HS-27A (cell line): ENCODE measurements at regions not wholly inside any gene's neighbourhood (a gene's known extent, or its start where the extent isn't known, plus 50 kb on each side); places are given as distances from the start of the nearest gene placed in this dataset.

Source experiments
- DNase-seq: peaks from one replicate; pipeline ENCODE4 v3.0.0-alpha.2; 2012; ENCODE audit warnings: low read depth, missing footprints

- DNase-seq: no peak
Observed at GRCh38 chr10:124227055-124227975, 133.9 kb upstream of the CHST15 start.

GRCh38 chr10:124226271-124227054 lies 133.1 kb upstream of the CHST15 start:
- DNase-seq: no peak

- no peak for DNase-seq
Observed at GRCh38 chr10:124225467-124226270, 132.3 kb upstream of the CHST15 start.

- no peak for DNase-seq
Observed at GRCh38 chr10:124225029-124225466, 131.7 kb upstream of the CHST15 start.

- DNase-seq: no peak
Observed at GRCh38 chr10:124224331-124225028, 131.1 kb upstream of the CHST15 start.

- no peak for DNase-seq
Observed at GRCh38 chr10:124223711-124224085, 130.3 kb upstream of the CHST15 start.

- DNase-seq: no peak
Observed at GRCh38 chr10:124222988-124223710, 129.8 kb upstream of the CHST15 start.

- no peak for DNase-seq
Observed at GRCh38 chr10:124222318-124222987, 129.1 kb upstream of the CHST15 start.

- DNase-seq: no peak
Observed at GRCh38 chr10:124221356-124222317, 128.2 kb upstream of the CHST15 start.

GRCh38 chr10:124220971-124221355 lies 127.6 kb upstream of the CHST15 start:
- no peak for DNase-seq

- no peak for DNase-seq
Observed at GRCh38 chr10:124220547-124220946, 127.1 kb upstream of the CHST15 start.

- DNase-seq: no peak
Observed at GRCh38 chr10:124219655-124220054, 126.3 kb upstream of the CHST15 start.

- DNase-seq: no peak
Observed at GRCh38 chr10:124219062-124219461, 125.7 kb upstream of the CHST15 start.

- DNase-seq: no peak
Observed at GRCh38 chr10:124217906-124218804, 124.8 kb upstream of the CHST15 start.

- DNase-seq: no peak
Observed at GRCh38 chr10:124217031-124217430, 123.6 kb upstream of the CHST15 start.

GRCh38 chr10:124214610-124215375 lies 121.4 kb upstream of the CHST15 start:
- no peak for DNase-seq

- DNase-seq: no peak
Observed at GRCh38 chr10:124213899-124214510, 120.6 kb upstream of the CHST15 start.
